ENCODE measurements at regions not wholly inside any gene's neighbourhood (a gene's known extent, or its start where the extent isn't known, plus 50 kb on each side); places are given as distances from the start of the nearest gene placed in this dataset.

DNA sequence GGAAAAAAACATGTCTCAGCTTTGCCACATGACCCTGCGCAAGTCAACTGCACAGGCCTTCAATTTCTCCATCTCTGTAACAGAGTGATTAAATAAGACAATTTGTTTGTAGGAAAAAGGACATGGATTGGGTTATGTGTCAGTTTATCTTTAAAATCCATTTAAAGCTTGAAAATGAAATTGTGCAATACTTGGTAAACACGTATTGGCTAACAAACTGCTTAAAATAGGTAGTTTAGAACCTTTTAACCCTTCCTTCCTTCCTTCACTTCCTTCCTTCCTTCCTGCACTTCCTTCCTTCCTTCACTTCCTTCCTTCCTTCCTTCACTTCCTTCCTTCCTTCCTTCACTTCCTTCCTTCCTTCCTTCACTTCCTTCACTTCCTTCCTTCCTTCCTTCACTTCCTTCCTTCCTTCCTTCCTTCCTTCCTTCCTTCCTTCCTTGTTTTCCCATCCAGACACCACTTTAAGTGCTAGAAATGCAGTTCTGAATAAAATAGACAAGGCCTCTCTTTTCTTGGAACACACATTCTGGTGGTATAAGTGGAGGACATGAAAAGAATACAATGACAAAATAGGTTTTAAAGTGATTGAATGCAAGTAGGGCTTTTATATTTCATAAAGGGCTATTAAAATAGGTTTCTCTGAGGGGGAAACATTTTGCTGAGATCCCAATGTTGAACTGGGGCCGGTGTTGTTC lies 130.2 kb upstream of the TP63 start:
- no peak for TF ChIP-seq CTCF (conservative IDR thresholded peaks at IDR 0.05 in 1 of 2, IDR thresholded peaks at IDR 0.05 in 1 of 2; ENCODE audit: extremely low read depth in 1 of 2, insufficient read depth in 1 of 2, low read depth in 1 of 2, low read length in 2 of 2)
- no peak for TF ChIP-seq EZH2 (IDR thresholded peaks at IDR 0.05; ENCODE audit: borderline replicate concordance, low read length)

Measured in mammary epithelial cell (primary cell).